ENCODE measurements at regions not wholly inside any gene's neighbourhood (a gene's known extent, or its start where the extent isn't known, plus 50 kb on each side); places are given as distances from the start of the nearest gene placed in this dataset.

DNA sequence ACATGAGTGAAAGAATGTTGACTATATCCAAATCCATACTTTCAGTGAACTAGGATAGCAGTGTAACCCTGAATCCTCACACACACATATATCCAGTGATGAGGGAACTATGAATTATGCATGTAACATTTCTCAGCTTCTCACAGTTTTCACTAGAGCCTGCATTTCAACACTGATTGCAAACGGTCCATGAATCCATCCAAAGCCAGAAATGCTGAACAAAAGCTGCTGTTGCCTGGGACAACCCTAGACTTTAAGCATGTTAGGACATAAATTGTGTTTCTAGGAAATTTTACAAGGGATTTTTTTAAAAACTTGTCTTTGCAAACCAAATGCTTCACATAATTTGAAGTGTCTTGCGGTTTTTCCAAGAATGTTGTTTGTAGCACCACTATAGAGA lies 2010.0 kb upstream of the WWC1 start:
- POLR2A ChIA-PET = no interaction called here
- Histone ChIP-seq H3K4me1 (ENCODE audit: insufficient read depth, low read length, poor library complexity, severe bottlenecking) (no peaks in the 10 kb centered on the region), H4K20me1 (ENCODE audit: insufficient read depth, low read length) (no peaks in the 10 kb centered on the region), H3K4me2 (ENCODE audit: low read length) (no peak overlapping the region), H3K36me3 (ENCODE audit: insufficient read depth, low read length) (no peaks in the 10 kb centered on the region), H3K9me2 (ENCODE audit: insufficient read depth, low read length) (no peaks in the 10 kb centered on the region), H3K27ac (ENCODE audit: low read depth, low read length, poor library complexity, severe bottlenecking) (no peak overlapping the region), H2AFZ (ENCODE audit: low read length) (no peak overlapping the region), H3K79me2 (ENCODE audit: insufficient read depth, low read depth, low read length) (no peaks in the 10 kb centered on the region), H3K4me3 (ENCODE audit: low read depth, low read length, poor library complexity, severe bottlenecking) (no peak overlapping the region), H3K9me3 (ENCODE audit: low read length) (no peaks in the 10 kb centered on the region)
- CTCF ChIA-PET (ENCODE audit: unreplicated experiment) = no interaction called here
- BruUV-seq (replicated peaks) = no TSS peak
- no peak for TF ChIP-seq EZH2phosphoT487 (IDR thresholded peaks at IDR 0.05; ENCODE audit: borderline replicate concordance, low read depth, low read length)
- TF ChIP-seq, protein P1, sequence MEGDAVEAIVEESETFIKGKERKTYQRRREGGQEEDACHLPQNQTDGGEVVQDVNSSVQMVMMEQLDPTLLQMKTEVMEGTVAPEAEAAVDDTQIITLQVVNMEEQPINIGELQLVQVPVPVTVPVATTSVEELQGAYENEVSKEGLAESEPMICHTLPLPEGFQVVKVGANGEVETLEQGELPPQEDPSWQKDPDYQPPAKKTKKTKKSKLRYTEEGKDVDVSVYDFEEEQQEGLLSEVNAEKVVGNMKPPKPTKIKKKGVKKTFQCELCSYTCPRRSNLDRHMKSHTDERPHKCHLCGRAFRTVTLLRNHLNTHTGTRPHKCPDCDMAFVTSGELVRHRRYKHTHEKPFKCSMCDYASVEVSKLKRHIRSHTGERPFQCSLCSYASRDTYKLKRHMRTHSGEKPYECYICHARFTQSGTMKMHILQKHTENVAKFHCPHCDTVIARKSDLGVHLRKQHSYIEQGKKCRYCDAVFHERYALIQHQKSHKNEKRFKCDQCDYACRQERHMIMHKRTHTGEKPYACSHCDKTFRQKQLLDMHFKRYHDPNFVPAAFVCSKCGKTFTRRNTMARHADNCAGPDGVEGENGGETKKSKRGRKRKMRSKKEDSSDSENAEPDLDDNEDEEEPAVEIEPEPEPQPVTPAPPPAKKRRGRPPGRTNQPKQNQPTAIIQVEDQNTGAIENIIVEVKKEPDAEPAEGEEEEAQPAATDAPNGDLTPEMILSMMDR (conservative IDR thresholded peaks at IDR 0.05; ENCODE audit: low read length) = no peak
- intact Hi-C loops (cut with micrococcal nuclease; ENCODE audit: unreplicated experiment) = no loop called here
- no peak for DNase-seq (ENCODE audit: low spot score)

DNA sequence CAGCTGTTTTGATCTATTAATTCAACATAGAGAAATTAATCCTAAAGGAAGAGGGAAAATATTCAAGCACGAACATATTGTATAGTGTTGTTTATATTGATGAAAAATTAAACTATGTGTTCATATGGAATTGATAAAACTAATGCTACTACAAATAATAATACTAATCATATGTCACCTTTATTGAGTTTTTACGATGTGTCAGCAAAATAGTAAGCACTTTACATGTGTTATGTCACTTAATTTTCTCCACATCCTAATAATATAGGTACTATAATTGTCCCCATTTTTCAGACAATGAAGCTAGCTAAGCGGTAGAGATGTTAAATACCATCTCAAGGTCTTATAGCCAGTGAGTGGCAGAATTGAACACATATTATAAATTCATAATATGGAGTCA lies 2008.5 kb upstream of the WWC1 start:
- TF ChIP-seq, protein P1 (conservative IDR thresholded peaks at IDR 0.05; ENCODE audit: low read length) = no peak
- TF ChIP-seq EZH2phosphoT487 (IDR thresholded peaks at IDR 0.05; ENCODE audit: borderline replicate concordance, low read depth, low read length) = no peak
- no peak for DNase-seq (ENCODE audit: low spot score)
- no peaks in the 10 kb centered on the region for H3K4me1 ChIP-seq (ENCODE audit: insufficient read depth, low read length, poor library complexity, severe bottlenecking)
- no peaks in the 10 kb centered on the region for H3K9me2 ChIP-seq (ENCODE audit: insufficient read depth, low read length)
- no peaks in the 10 kb centered on the region for H3K9me3 ChIP-seq (ENCODE audit: low read length)
- H2AFZ ChIP-seq (ENCODE audit: low read length) = no peak overlapping the region
- POLR2A ChIA-PET = interaction anchor here (0.5 to 0.6 kb wide), 2 partner anchors 237 to 339 kb away, joined by 4 read pairs; no protein-coding TSS in a partner anchor
- H3K4me2 ChIP-seq (ENCODE audit: low read length) = no peak overlapping the region
- CTCF ChIA-PET (ENCODE audit: unreplicated experiment) = no interaction called here
- H3K27ac ChIP-seq (ENCODE audit: low read depth, low read length, poor library complexity, severe bottlenecking) = no peak overlapping the region
- BruUV-seq (replicated peaks) = no TSS peak
- intact Hi-C loops (cut with micrococcal nuclease; ENCODE audit: unreplicated experiment) = no loop called here
- H4K20me1 ChIP-seq (ENCODE audit: insufficient read depth, low read length) = no peaks in the 10 kb centered on the region
- H3K79me2 ChIP-seq (ENCODE audit: insufficient read depth, low read depth, low read length) = no peaks in the 10 kb centered on the region
- no peaks in the 10 kb centered on the region for H3K36me3 ChIP-seq (ENCODE audit: insufficient read depth, low read length)
- no peak overlapping the region for H3K4me3 ChIP-seq (ENCODE audit: low read depth, low read length, poor library complexity, severe bottlenecking)

DNA sequence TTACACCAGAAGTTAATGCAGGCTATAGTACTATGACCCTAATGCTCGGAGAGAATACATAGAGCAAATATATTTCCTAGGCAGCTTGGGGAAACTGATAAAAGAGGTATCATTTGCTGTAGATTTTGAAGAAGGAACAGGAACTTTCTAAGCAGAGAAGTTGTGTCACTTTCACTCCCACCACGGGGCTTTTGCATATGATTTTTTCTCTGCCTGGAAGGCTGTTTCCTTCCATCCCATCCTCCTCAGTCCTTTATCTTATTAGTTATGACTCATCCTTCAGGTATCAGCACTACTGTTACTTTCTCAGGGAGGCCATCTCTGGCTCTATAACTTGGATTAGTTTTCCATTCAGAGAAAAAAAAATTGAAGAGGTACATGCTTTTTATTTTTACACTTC lies 2006.1 kb upstream of the WWC1 start:
- Histone ChIP-seq H3K9me2 (ENCODE audit: insufficient read depth, low read length) (no peaks in the 10 kb centered on the region), H3K4me3 (ENCODE audit: low read depth, low read length, poor library complexity, severe bottlenecking) (no peak overlapping the region), H4K20me1 (ENCODE audit: insufficient read depth, low read length) (no peaks in the 10 kb centered on the region), H3K36me3 (ENCODE audit: insufficient read depth, low read length) (no peaks in the 10 kb centered on the region), H3K9me3 (ENCODE audit: low read length) (no peaks in the 10 kb centered on the region), H3K4me1 (ENCODE audit: insufficient read depth, low read length, poor library complexity, severe bottlenecking) (no peaks in the 10 kb centered on the region), H2AFZ (ENCODE audit: low read length) (no peak overlapping the region), H3K27ac (ENCODE audit: low read depth, low read length, poor library complexity, severe bottlenecking) (no peak overlapping the region), H3K4me2 (ENCODE audit: low read length) (no peak overlapping the region), H3K79me2 (ENCODE audit: insufficient read depth, low read depth, low read length) (no peaks in the 10 kb centered on the region)
- TF ChIP-seq, protein P1 (conservative IDR thresholded peaks at IDR 0.05; ENCODE audit: low read length) = no peak
- no peak for TF ChIP-seq EZH2phosphoT487 (IDR thresholded peaks at IDR 0.05; ENCODE audit: borderline replicate concordance, low read depth, low read length)
- no peak for DNase-seq (ENCODE audit: low spot score)
- no TSS peak for BruUV-seq (replicated peaks)
- intact Hi-C loops (cut with micrococcal nuclease; ENCODE audit: unreplicated experiment) = no loop called here
- CTCF ChIA-PET (ENCODE audit: unreplicated experiment) = no interaction called here
- POLR2A ChIA-PET = no interaction called here
